GM21786 (cell line): ENCODE measurements at regions not wholly inside any gene's neighbourhood (a gene's known extent, or its start where the extent isn't known, plus 50 kb on each side); places are given as distances from the start of the nearest gene placed in this dataset.

ENCODE experiments used
- ATAC-seq: cut with Tn5 transposase; IDR thresholded peaks from one replicate; pipeline ENCODE4 v1.9.1; 2021; ENCODE audit not compliant: unreplicated experiment

- no peak for ATAC-seq
These were observed 242.6 kb upstream of the CIBAR2 start for GRCh38 chr16:85354686-85355514.

DNA sequence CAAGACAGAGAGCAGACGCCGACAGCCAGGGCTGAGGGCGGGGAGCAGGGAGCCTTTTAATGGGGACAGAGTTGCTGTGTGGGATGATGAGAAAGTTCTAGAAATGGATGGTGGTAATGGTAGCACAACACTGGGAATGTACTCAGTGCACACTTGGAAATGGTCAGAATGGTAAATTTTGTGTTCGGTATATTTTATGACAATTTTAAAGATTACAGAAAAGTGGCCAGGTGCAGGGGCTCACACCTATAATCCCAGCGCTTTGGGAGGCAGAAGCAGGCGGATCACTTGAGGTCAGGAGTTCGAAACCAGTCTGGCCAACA, 243.2 kb upstream of the CIBAR2 start:
- no peak for ATAC-seq

DNA sequence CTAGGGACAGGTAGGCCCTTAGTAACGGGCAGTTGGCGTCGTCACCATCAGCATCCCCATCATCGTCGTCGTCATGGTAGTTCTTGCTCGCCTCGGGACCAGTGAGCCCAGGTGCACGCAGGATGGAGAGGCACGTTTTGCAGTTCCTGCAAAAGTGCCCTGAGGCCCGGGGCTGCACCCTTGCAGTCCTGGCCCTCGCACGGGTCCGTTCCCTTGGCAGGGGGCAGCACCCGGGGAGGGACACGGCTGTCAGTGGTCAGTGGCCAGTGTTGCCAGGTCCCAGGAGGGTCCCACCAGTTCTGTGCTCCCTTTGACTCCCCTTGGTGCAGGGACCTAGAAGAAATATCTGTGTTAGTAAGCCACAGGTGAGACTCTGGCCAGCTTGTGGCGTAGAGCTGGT, 243.9 kb upstream of the CIBAR2 start:
- no peak for ATAC-seq

GRCh38 chr16:85357323-85357722, 245.1 kb upstream of the CIBAR2 start:
- no peak for ATAC-seq

GRCh38 chr16:85357924-85358505, 245.7 kb upstream of the CIBAR2 start:
- no peak for ATAC-seq

GRCh38 chr16:85358704-85359146, 246.5 kb upstream of the CIBAR2 start:
- ATAC-seq, result no peak

DNA sequence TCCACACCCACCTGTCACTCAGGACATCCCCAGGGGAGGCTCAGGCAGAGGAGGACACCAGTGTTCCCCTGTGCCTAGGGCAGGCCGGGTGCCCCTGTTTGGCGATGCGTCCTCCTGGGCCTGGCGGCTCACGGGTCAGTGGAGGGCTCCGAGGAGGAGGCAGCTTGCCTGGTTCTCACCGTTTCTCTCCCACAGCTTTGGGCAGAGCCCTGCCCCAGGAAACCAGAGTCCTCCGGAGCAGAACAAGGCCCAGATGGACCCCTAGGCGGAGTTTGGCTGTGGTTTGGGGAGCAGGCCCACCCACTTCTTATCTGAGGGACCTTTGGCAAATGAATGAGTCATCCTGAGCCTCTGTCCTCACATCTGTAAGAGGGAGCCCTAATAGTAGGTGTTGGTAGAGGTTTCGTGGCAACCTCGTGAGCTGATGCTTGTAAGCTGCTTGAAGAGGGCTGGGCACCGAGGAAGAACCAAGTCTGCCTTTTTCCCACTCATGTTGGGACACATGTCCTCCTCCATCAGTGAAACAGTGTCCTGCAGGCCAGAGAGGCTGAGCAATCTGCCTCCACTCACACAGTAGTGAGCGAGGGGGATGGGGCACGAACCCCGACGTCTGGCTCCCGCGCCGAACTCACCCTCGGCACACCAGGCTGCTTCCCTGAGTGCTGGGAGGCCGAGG, 247.0 kb upstream of the CIBAR2 start:
- no peak for ATAC-seq

DNA sequence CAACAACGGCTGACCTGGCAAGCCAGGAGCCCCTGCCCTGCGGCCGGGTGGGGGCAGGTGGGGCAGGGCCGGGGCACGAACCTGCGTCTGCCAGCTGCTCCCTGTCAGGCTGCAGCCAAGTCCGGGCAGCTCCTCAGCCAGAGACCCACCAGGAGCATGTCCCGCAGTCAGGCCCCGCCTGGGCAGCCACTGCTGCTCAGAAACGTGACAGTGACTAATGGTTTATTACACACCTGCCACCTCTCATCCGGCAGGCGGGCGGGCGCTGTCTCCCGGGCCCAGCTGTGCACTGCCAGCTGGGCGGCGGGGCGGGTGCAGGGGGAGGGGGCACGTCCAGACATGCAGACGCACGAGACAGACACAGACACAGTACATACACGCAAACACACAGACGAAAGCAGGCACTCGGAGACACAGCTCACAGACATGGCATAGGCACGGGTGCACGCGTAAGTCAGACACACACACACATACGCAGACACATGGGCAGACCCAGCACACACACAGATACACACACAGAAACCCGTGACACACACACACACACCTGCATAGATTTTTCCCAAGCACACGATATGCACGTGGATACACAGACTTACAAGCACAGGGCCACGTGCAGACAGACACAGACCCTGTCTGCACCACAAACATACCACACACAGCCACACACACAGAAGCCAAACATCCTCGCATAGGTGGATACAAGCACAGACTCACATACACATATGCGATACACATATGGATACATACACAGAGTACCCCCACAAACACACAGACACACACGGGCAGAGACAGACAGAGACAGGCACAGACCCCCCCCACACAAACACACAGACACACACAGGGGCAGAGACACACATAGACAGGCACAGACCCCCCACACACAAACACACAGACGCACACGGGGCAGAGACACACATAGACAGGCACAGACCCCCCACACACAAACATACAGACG, 248.3 kb upstream of the CIBAR2 start:
- ATAC-seq, result no peak

- no peak for ATAC-seq
These were observed 249.3 kb upstream of the CIBAR2 start for GRCh38 chr16:85361441-85362118.

- no peak for ATAC-seq
These were observed 250.2 kb upstream of the CIBAR2 start for GRCh38 chr16:85362443-85362842.

DNA sequence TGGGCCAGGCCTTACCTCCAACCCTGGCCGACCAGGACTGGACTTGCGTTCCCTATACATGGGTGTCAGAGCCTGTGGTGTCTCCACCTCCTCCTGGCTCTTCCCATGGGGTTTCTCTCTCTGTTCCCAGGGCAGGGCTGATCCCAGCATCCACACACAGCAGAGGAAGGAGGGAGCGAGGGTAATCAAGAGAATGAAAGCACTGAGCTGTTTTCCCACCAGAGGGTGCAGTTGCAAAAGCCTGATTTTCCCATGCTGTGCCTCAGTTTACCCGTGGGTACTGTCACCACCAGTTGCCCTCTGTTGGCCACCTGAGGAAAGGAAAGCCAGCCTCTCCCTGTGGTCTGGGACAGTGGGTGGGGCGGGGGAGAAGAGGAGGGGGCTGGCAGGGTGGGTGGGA, 249.7 kb upstream of the GSE1 start:
- no peak for ATAC-seq

GRCh38 chr16:85363881-85364280, 249.2 kb upstream of the GSE1 start:
- ATAC-seq, result no peak

DNA sequence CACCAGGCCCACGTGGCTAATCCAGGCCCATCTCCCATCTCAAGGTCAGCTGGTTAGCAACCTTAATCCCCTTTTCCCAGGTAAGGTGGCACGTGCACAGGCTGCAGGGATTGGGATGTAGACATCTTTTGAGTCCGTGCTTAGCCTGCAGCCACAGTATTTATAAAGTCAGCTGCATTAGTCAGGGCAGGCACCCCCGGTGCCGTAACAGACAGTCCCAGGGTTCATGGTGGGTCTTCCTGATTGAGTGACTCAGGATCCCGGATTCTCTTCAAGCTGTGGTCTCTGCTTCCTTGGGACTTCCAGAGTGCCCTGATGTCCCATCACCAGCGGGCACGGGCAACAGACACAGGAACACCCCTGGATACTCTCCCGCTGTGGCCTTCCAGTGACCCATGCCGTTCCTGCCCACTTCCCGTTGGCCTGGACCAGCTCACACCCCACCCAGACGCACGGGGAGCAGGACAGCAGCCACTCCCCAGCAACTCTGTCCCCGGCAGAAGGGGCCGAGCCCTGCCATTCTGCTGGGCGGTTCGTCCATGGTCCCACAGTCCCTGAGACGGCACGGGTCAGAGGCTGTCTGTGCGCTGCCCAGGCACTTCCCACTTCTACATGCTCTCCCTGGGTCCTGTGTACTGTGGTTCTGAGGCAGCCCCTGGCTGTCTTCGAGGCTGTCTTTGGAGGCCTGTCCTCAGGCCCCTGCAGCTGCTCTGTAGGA, 248.6 kb upstream of the GSE1 start:
- ATAC-seq, result no peak

DNA sequence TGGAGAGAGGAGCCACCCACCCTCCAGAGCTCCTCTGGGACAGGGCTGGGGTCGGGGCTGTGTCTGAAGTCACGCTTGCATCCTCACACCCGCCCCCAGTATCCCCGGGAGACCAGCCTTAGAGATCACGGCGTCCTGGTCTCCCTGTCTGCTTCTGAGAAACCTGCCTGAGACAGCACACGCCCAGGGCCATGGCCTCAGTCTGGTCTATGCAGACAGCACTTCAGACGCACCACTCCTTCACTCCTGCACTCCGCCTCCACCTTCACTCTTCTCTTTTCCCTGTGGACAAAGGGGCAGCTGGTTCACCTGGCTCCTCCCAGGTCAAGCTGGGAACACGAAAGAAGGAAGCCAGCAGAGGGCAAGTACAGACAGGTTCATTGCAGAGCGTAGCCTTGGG, 248.0 kb upstream of the GSE1 start:
- ATAC-seq, result no peak

GRCh38 chr16:85366031-85366763, 246.9 kb upstream of the GSE1 start:
- ATAC-seq, result no peak

- ATAC-seq, result no peak
These were observed 245.6 kb upstream of the GSE1 start for GRCh38 chr16:85367485-85367884.

DNA sequence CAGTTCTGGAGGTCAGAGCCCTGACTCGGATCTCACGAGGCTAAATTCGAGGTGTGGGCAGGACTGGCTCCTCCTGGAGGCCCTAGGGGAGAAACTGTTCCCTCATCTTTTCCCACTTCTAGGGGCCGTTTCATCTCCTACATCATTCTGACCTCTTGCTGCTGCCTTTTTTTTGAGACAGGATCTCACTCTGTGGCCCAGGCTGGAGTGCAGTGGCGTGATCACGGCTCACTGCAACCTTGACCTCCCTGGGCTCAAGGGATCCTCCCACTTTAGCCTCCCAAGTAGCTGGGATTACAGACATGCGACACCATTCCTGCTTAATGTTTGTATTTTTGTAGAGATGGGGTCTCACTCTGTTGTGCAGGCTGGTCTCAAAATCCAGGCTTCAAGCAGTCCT, 244.1 kb upstream of the GSE1 start:
- no peak for ATAC-seq

DNA sequence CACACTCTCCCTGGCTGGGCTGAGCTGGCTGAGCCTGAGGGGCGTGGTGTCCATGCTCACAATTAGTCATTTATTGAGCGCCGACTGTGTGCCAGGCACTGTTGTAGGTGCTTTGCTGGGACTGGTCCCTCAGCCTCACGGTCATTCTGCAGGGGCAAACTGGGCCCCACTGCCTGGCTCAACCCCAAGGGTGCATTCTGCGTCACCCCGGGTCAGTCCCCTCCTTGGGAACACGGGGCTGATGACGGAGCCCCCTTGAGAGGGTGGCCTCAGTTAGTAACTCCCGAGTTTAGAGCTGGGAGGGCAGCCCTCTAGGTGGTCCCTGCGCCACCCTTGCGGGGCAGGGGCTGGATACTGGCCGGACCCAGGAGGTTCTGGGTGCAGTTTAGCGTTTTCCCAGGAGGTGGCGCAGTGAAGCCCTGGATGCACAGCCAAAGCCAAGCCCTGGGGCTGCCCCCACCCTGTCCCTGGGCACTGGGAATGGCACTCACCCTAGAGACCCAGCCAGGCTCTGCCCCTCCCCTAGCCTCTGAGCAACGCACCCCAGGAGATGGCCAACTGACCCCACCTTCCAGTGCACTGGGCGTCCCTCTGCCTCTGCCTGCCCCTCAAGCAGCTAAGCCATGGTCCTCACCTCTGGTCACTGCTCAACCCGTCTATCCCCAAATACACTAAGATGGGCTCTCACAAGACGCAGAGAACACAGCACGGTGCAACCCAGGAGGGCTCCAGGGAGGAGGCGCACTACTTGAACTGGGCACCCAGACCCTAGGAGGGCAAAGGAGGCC, 243.2 kb upstream of the GSE1 start:
- ATAC-seq, result no peak

GRCh38 chr16:85370543-85370880, 242.6 kb upstream of the GSE1 start:
- ATAC-seq, result no peak
